HuH-7.5 (cell line): ENCODE measurements at regions not wholly inside any gene's neighbourhood (a gene's known extent, or its start where the extent isn't known, plus 50 kb on each side); places are given as distances from the start of the nearest gene placed in this dataset.
"Not testable (repeated sequence)": the region's sequence is repeated elsewhere in the genome, so short reads cannot be mapped to it uniquely, and the experiment has no call there.

Experiments
- DNase-seq: peaks from one replicate; pipeline ENCODE4 v3.0.0; 2011; ENCODE audit warnings: low spot score

GRCh38 chr6:21744331-21744730 is 150.8 kb downstream of the SOX4 start:
- no peak for DNase-seq

GRCh38 chr6:21745543-21746337 is 152.2 kb downstream of the SOX4 start:
- DNase-seq = no peak

GRCh38 chr6:21747441-21747840 is 153.9 kb downstream of the SOX4 start:
- DNase-seq = no peak

GRCh38 chr6:21748343-21749056 is 154.9 kb downstream of the SOX4 start:
- no peak for DNase-seq

- DNase-seq = no peak
Measured at GRCh38 chr6:21749754-21750153, 156.2 kb downstream of the SOX4 start.

DNA sequence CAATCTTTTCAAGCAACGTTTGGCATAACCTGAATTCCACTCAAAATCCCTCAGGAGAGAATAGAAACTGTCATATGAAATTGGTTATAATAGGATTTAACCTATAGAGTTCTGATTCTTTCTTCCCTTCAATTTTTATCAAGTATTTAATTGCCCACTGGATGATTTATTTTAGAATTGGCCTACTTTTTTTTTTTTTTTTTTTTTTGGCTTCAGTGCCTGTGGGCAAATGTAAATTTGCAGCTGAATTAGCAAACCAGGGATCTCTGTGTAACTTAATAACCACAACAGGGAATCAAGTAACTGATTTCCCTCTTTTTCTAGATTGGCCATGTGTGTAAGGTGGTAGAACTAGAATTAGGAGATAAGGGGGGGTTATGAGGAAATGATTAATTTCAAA is 157.0 kb downstream of the SOX4 start:
- DNase-seq = no peak

DNA sequence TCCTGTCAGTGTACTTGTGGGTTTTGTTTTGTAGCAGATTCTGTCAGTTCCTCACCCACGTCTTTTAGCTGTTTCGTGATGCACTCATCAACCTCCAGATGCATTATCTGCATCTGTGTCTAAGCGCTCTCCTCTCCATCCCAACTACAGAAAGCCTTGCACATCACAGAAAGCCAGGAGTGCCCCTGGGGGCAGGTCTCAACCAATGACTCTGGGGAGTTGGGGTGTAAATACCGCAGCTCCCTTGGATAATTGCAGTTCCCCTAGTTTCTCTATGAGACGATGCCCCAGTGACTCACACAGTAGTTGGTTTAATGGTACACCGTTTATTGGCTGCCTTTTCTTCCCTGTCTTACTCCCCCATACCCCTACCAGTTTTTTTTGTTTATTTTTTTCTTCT is 158.1 kb downstream of the SOX4 start:
- no peak for DNase-seq

DNA sequence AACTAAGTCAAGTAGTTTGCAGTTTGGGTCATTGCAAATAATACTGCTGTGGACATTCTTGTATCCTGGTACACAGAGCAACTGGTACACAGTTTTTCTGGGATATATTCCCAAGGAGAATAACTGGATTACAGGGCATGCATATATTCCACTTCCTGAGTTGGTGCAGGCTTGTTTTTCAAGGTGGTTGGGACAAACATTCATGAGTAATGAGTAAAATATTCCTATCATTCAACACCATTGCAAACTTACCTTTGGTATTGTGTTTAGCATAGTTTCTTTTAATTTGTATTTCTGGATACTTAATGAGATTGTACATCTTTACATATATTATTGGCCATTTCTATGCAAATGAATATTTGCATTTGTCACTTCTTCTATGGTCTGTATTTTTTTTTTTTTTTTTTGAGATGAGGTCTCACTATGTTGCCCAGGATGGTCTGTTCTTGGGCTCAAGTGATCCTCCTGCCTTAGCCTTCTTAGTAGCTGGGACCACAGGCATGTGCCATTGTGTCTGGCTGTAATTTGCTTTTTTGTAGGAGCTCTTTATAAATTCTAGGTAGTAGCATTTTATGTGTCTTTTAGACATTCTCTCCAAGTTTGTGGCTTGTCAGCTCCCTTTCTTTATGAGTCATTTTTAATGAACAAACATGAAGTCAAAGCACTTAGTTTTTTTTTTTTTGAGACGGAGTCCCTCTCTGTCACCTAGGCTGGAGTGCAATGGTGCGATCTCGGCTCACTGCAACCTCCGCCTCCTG is 158.7 kb downstream of the SOX4 start:
- no peak for DNase-seq

- DNase-seq = no peak
Measured at GRCh38 chr6:21753241-21754108, 159.9 kb downstream of the SOX4 start.

DNA sequence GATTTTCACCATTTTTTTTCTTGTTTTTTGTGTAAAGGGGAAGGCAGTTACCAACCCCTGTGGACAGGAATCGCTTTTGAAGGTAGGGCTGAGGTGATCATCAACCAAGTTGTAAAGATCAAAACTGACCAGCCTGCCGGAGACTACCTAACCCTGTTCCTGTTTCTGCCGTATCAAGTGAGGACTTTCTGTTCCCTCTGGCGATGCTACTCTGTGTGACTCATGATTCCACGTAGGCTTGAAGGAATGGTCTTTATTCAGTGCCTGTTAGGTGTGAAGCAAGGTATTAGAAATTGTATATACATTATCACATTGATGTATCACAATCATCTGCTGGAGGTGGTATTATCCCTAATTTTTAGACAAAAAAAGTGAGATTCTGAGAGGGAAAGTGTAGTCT is 161.3 kb downstream of the SOX4 start:
- DNase-seq = no peak

DNA sequence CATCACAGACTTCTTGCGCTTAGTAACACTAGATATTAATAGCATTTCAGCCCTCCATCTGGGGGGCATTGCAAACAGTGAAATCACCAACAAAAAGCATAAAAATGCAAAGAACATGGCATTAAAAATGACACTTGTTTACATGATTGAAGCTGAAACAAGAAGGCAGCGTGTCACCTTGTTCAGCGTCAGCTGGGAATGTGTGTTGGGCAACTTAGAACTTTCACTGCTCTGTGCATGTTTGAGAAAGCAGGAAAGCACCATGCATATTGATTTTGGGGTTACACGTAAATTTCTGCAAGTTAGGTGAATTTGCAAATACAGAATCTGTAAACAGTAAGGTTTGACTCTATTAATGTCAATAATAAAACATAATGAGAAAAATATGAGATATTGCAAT is 162.9 kb downstream of the SOX4 start:
- no peak for DNase-seq

- not testable (repeated sequence) for DNase-seq
Measured at GRCh38 chr6:21757392-21757791, 163.8 kb downstream of the SOX4 start.

- no peak for DNase-seq
Measured at GRCh38 chr6:21759721-21760120, 166.2 kb downstream of the SOX4 start.

DNA sequence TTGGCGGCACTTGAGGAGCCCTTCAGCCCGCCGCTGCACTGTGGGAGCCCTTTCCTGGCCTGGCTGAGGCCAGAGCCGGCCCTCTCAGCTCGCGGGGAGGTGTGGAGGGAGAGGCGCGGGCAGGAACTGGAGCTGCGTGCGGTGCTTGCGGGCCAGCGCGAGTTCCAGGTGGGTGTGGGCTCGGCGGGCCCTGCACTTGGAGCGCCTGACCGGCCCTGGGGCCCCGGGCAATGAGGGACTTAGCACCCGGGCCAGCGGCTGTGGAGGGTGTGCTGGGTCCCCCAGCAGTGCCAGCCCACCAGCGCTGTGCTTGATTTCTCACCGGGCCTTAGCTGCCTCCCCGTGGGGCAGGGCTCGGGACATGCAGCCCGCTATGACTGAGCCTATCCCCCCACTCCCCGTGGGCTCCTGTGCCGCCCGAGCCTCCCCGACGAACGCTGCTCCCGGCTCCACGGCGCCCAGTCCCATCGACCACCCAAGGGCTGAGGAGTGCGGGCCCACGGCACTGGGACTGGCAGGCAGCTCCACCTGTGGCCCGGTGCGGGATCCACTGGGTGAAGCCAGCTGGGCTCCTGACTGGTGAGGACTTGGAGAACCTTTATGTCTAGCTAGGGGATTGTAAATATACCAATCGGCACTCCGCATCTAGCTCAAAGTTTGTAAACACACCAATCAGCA is 167.6 kb downstream of the SOX4 start:
- not testable (repeated sequence) for DNase-seq

DNA sequence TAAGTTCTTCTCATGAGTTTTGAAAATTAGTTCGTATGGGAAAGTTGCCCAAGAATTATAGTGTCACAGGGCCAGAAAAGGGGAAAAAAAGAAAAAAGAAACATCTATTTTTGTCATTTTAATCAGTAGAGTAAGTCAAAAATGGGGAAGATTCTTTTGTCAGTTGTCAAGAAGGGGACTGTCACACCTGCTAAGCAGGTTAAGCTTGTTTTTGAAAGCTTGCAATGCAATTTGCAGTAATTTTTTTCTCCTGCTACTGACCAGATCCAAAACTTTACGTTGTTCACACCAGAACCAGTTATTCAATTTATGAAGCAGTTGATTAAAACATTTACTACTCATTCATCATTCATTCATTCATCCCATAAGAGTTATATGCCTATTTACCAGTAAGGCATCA is 171.4 kb downstream of the SOX4 start:
- DNase-seq = no peak

DNA sequence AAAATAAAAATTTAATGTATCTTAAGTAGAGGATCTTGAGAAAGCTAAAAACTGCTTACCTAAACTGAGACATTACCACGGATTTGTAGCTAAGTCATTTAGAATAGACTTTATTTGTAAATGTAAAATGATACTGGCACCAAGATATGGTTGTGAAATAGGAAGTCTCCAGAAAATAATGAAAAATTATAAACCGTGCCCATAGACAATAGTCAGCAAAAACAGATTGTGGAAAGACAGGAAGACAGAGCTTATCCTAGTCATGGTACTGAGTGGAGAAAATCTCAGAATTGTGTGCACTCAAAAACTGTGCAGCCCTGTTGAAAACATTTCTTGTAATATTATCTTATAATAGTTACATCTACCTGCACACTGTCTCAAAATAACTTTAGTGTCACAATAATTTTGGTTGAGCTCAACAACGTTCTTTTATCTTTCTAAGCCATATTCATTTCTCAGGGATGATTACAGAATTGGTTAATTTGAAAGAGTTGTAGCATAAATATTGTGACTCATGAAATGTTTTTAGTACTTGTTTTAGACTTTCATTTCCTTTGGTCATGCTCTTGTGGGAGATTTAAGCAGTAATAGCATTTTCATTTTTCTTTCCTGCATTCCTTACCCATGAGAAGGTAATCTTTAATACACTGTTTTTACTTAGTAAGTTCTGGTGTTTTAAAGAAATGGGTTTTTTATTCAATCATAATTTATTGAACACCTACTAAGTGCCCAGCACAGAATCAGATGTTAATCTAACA is 174.5 kb downstream of the SOX4 start:
- no peak for DNase-seq

DNA sequence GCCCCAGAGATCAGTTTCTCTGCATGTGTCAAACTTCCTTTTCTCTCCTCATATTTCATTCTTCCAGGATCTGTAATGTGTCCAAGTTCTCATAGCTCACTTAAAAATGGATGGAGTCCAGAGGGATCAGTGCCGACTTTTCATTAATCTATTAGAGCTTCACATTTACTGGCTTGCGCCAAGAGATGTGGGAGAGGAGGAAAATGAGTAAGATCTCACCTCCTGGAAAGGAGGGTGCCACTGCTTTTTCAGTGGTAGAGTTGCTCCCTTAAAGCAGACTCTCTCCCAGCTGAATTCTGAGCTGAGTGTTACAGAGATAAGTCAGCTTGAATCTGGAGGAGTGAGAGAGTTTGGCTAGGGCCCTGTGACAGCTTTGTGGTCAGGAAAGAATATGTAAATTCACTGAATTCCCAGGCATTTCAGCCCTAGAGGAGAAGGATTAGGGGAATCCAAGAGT is 175.9 kb downstream of the SOX4 start:
- DNase-seq = no peak

GRCh38 chr6:21769968-21770367 is 176.4 kb downstream of the SOX4 start:
- no peak for DNase-seq

GRCh38 chr6:21771626-21772320 is 178.2 kb downstream of the SOX4 start:
- DNase-seq = no peak

GRCh38 chr6:21772477-21772876 is 178.9 kb downstream of the SOX4 start:
- DNase-seq = no peak
